Naive thymus-derived CD4-positive, alpha-beta T cell (primary cell): ENCODE measurements at regions not wholly inside any gene's neighbourhood (a gene's known extent, or its start where the extent isn't known, plus 50 kb on each side); places are given as distances from the start of the nearest gene placed in this dataset.

Experiments
- ATAC-seq: fragments of 150-1000 bp; cut with Tn5 transposase; 2 replicates; pipeline ENCODE4 v1.10.0; 2021; ENCODE audit warnings: mild to moderate bottlenecking, moderate library complexity
- CTCF ChIA-PET: fragments of 350-600 bp; sonication (Branson Sonifier 250); formaldehyde crosslinking; loops from one replicate; lab custom pipeline; 2021; ENCODE audit warnings: antibody characterized with exemption; lab: Charles Lee
- POLR2A ChIA-PET: fragments of 350-600 bp; sonication (Branson Sonifier 250); formaldehyde crosslinking; loops from one replicate; lab custom pipeline; 2021; ENCODE audit warnings: antibody characterized with exemption, inconsistent platforms; lab: Charles Lee
- DNase-seq, 9 donors: peaks; one replicate each; pipeline versions ENCODE4 v3.0.0 to v3.0.0-alpha.2; 2020 to 2022; ENCODE audit warnings: mixed read lengths in 1 of 9
- H3K27ac ChIP-seq: one replicate; pipeline ENCODE4 v1.7.0; 2013; ENCODE audit warnings: mild to moderate bottlenecking, low read depth, low read length, moderate library complexity
- H3K27me3 ChIP-seq, 2 donors: one replicate each; pipeline ENCODE4 v1.7.0; 2013; ENCODE audit warnings: low read length in 2 of 2, mild to moderate bottlenecking in 2 of 2, moderate library complexity in 2 of 2; ENCODE audit not compliant: control insufficient read depth in 2 of 2, insufficient read depth in 2 of 2
- H3K36me3 ChIP-seq, 3 experiments: 1 replicate in 2 of 3; 2 replicates in 1 of 3; pipeline ENCODE4 v1.7.0; 2013; ENCODE audit warnings: low read length in 3 of 3, mild to moderate bottlenecking in 3 of 3, moderate library complexity in 1 of 3; ENCODE audit not compliant: insufficient read depth in 3 of 3, control insufficient read depth in 2 of 3
- H3K4me1 ChIP-seq, 2 donors: one replicate each; pipeline ENCODE4 v1.7.0; 2013; ENCODE audit warnings: low read length in 2 of 2, mild to moderate bottlenecking in 2 of 2, moderate library complexity in 1 of 2; ENCODE audit not compliant: control insufficient read depth in 2 of 2, insufficient read depth in 2 of 2
- H3K4me3 ChIP-seq: 2 replicates; pipeline ENCODE4 v1.7.0; 2013; ENCODE audit warnings: mild to moderate bottlenecking, low read length
- H3K9me3 ChIP-seq, 3 experiments: 1 replicate in 2 of 3; 2 replicates in 1 of 3; pipeline ENCODE4 v1.7.0; 2013; ENCODE audit warnings: low read length in 3 of 3; ENCODE audit not compliant: control insufficient read depth in 2 of 3
- H3K27ac Mint-ChIP-seq, 9 donors: one replicate each; pipeline ENCODE4 v1.8.0; 2020 to 2022; ENCODE audit warnings: mixed read lengths in 9 of 9, mild to moderate bottlenecking in 8 of 9, moderate library complexity in 5 of 9, inconsistent platforms in 2 of 9
- H3K27me3 Mint-ChIP-seq, 5 donors: one replicate each; pipeline ENCODE4 v1.8.0; 2021 to 2022; ENCODE audit warnings: mixed read lengths in 5 of 5, mild to moderate bottlenecking in 1 of 5
- H3K36me3 Mint-ChIP-seq, 5 donors: one replicate each; pipeline ENCODE4 v1.8.0; 2020 to 2022; ENCODE audit warnings: mixed read lengths in 5 of 5, mild to moderate bottlenecking in 3 of 5, inconsistent platforms in 1 of 5
- H3K4me1 Mint-ChIP-seq, 7 donors: one replicate each; pipeline ENCODE4 v1.8.0; 2020 to 2022; ENCODE audit warnings: mixed read lengths in 7 of 7, mild to moderate bottlenecking in 3 of 7, inconsistent platforms in 1 of 7
- H3K4me3 Mint-ChIP-seq, 10 donors: one replicate each; pipeline ENCODE4 v1.8.0; 2020 to 2022; ENCODE audit warnings: mild to moderate bottlenecking in 10 of 10, mixed read lengths in 10 of 10, moderate library complexity in 6 of 10, inconsistent platforms in 2 of 10
- H3K9me3 Mint-ChIP-seq, 11 donors: one replicate each; pipeline ENCODE4 v1.8.0; 2020 to 2022; ENCODE audit warnings: mixed read lengths in 11 of 11, mild to moderate bottlenecking in 4 of 11, inconsistent platforms in 1 of 11, moderate library complexity in 1 of 11
- intact Hi-C, 2 donors: fragments of 100-400 bp; cut with micrococcal nuclease; formaldehyde crosslinking; loops; one replicate each; pipeline ENCODE4 v1.15.1; 2023

GRCh38 chr6:21911208-21911607 lies 317.7 kb downstream of the SOX4 start:
- H3K27ac ChIP-seq: no peak overlapping the region
- peaks cover 0 to 4% of the 10 kb centered on the region in 2 donors for H3K4me1 ChIP-seq
- POLR2A ChIA-PET: no interaction called here
- no peaks in the 10 kb centered on the region for H3K36me3 ChIP-seq
- Mint-ChIP-seq H3K36me3 (peaks cover 0 to 2% (median 0%) of the 10 kb centered on the region in 5 donors), H3K4me3 (no peak overlapping the region), H3K27ac (no peak overlapping the region), H3K4me1 (peaks cover 8 to 31% (median 23%) of the 10 kb centered on the region in 7 donors), H3K27me3 (peaks cover 0 to 8% (median 6%) of the 10 kb centered on the region in 5 donors), H3K9me3 (no peaks in the 10 kb centered on the region)
- intact Hi-C loops: no loop called here
- no peaks in the 10 kb centered on the region for H3K27me3 ChIP-seq
- H3K9me3 ChIP-seq: no peaks in the 10 kb centered on the region
- no peak for DNase-seq
- ATAC-seq: no peak
- H3K4me3 ChIP-seq: no peak overlapping the region
- CTCF ChIA-PET: no interaction called here

GRCh38 chr6:21912151-21912832 lies 318.7 kb downstream of the SOX4 start:
- Mint-ChIP-seq H3K4me1 (peaks cover 8 to 37% (median 26%) of the 10 kb centered on the region in 7 donors), H3K4me3 (no peak overlapping the region), H3K27me3 (peaks cover 0 to 6% (median 3%) of the 10 kb centered on the region in 5 donors), H3K27ac (peak overlapping the region in 2 of 9 donors; percentile 40 to 84), H3K9me3 (no peaks in the 10 kb centered on the region), H3K36me3 (peaks cover 0 to 2% (median 0%) of the 10 kb centered on the region in 5 donors)
- no peaks in the 10 kb centered on the region for H3K27me3 ChIP-seq
- ATAC-seq (no peak), DNase-seq (no peak)
- ChIA-PET CTCF (interaction anchor here (0.6 kb wide), 1 partner anchor 271 kb away, joined by 3 read pairs; no protein-coding TSS in a partner anchor), POLR2A (no interaction called here)
- no peak overlapping the region for H3K27ac ChIP-seq
- intact Hi-C loops: no loop called here
- H3K4me3 ChIP-seq: no peak overlapping the region
- no peaks in the 10 kb centered on the region for H3K36me3 ChIP-seq
- peaks cover 0 to 4% of the 10 kb centered on the region in 2 donors for H3K4me1 ChIP-seq
- no peaks in the 10 kb centered on the region for H3K9me3 ChIP-seq

GRCh38 chr6:21914121-21914973 lies 320.8 kb downstream of the SOX4 start:
- Histone ChIP-seq H3K27ac (peak overlapping the region; percentile 6), H3K36me3 (no peaks in the 10 kb centered on the region), H3K4me3 (no peak overlapping the region), H3K4me1 (peaks cover 0 to 4% of the 10 kb centered on the region in 2 donors), H3K27me3 (no peaks in the 10 kb centered on the region), H3K9me3 (no peaks in the 10 kb centered on the region)
- Mint-ChIP-seq H3K36me3 (peaks cover 0 to 2% (median 0%) of the 10 kb centered on the region in 5 donors), H3K9me3 (no peaks in the 10 kb centered on the region), H3K4me1 (peaks cover 8 to 44% (median 28%) of the 10 kb centered on the region in 7 donors), H3K27me3 (peaks cover 0 to 13% (median 1%) of the 10 kb centered on the region in 5 donors), H3K4me3 (peak overlapping the region; percentile 11 to 80 (median 66)), H3K27ac (peak overlapping the region; percentile 10 to 90 (median 77))
- intact Hi-C loops: loop anchor here in 1 of 2 donors (2.0 kb wide), 1 partner anchor 38 kb away; no protein-coding TSS in a partner anchor
- ChIA-PET CTCF (no interaction called here), POLR2A (no interaction called here)
- ATAC-seq (peak; percentile 36), DNase-seq (peak in 7 of 9 donors; percentile 20 to 65 (median 38))

GRCh38 chr6:21915707-21916260 lies 322.2 kb downstream of the SOX4 start:
- H3K9me3 Mint-ChIP-seq: no peaks in the 10 kb centered on the region
- intact Hi-C loops: loop anchor here in 1 of 2 donors (2.0 kb wide), 1 partner anchor 39 kb away; no protein-coding TSS in a partner anchor
- ATAC-seq (no peak), DNase-seq (no peak)
- peaks cover 8 to 44% (median 33%) of the 10 kb centered on the region in 7 donors for H3K4me1 Mint-ChIP-seq
- ChIA-PET CTCF (no interaction called here), POLR2A (no interaction called here)
- Histone ChIP-seq H3K36me3 (no peaks in the 10 kb centered on the region), H3K9me3 (no peaks in the 10 kb centered on the region), H3K27me3 (no peaks in the 10 kb centered on the region), H3K27ac (no peak overlapping the region), H3K4me1 (peaks cover 0 to 4% of the 10 kb centered on the region in 2 donors), H3K4me3 (no peak overlapping the region)
- peak overlapping the region in 7 of 9 donors; percentile 6 to 88 (median 67) for H3K27ac Mint-ChIP-seq
- peaks cover 0 to 11% (median 0%) of the 10 kb centered on the region in 5 donors for H3K27me3 Mint-ChIP-seq
- H3K36me3 Mint-ChIP-seq: peaks cover 0 to 2% (median 0%) of the 10 kb centered on the region in 5 donors
- H3K4me3 Mint-ChIP-seq: peak overlapping the region in 9 of 10 donors; percentile 12 to 77 (median 57)

GRCh38 chr6:21918041-21918440 lies 324.5 kb downstream of the SOX4 start:
- Histone ChIP-seq H3K36me3 (no peaks in the 10 kb centered on the region), H3K27ac (no peak overlapping the region), H3K4me3 (no peak overlapping the region), H3K27me3 (no peaks in the 10 kb centered on the region), H3K4me1 (peaks cover 0 to 4% of the 10 kb centered on the region in 2 donors), H3K9me3 (no peaks in the 10 kb centered on the region)
- intact Hi-C loops: no loop called here
- Mint-ChIP-seq H3K27me3 (peaks cover 0 to 11% (median 0%) of the 10 kb centered on the region in 5 donors), H3K4me1 (peaks cover 8 to 43% (median 33%) of the 10 kb centered on the region in 7 donors), H3K4me3 (peak overlapping the region in 2 of 10 donors; percentile 33 to 40), H3K27ac (peak overlapping the region in 3 of 9 donors; percentile 33 to 83 (median 74)), H3K9me3 (no peaks in the 10 kb centered on the region), H3K36me3 (peaks cover 0 to 2% (median 0%) of the 10 kb centered on the region in 5 donors)
- DNase-seq (no peak), ATAC-seq (no peak)
- ChIA-PET POLR2A (no interaction called here), CTCF (no interaction called here)

GRCh38 chr6:21918666-21919065 lies 325.1 kb downstream of the SOX4 start:
- Mint-ChIP-seq H3K9me3 (no peaks in the 10 kb centered on the region), H3K4me3 (no peak overlapping the region), H3K36me3 (peaks cover 0 to 2% (median 0%) of the 10 kb centered on the region in 5 donors), H3K27ac (peak overlapping the region in 3 of 9 donors; percentile 51 to 83 (median 74)), H3K27me3 (peaks cover 0 to 11% (median 0%) of the 10 kb centered on the region in 5 donors), H3K4me1 (peaks cover 6 to 38% (median 28%) of the 10 kb centered on the region in 7 donors)
- Histone ChIP-seq H3K36me3 (no peaks in the 10 kb centered on the region), H3K4me3 (no peak overlapping the region), H3K27ac (no peak overlapping the region), H3K27me3 (no peaks in the 10 kb centered on the region), H3K4me1 (peaks cover 0 to 4% of the 10 kb centered on the region in 2 donors), H3K9me3 (no peaks in the 10 kb centered on the region)
- CTCF ChIA-PET: no interaction called here
- intact Hi-C loops: no loop called here
- ATAC-seq (no peak), DNase-seq (no peak)
- POLR2A ChIA-PET: no interaction called here
